ENCODE measurements at regions not wholly inside any gene's neighbourhood (a gene's known extent, or its start where the extent isn't known, plus 50 kb on each side); places are given as distances from the start of the nearest gene placed in this dataset.
"Not testable (repeated sequence)": the region's sequence is repeated elsewhere in the genome, so short reads cannot be mapped to it uniquely, and the experiment has no call there.

- TF ChIP-seq POLR2A (IDR thresholded peaks at IDR 0.05); CTCF (IDR thresholded peaks at IDR 0.05 in 4 of 5, conservative IDR thresholded peaks at IDR 0.05 in 1 of 5): not testable (repeated sequence)
Measured at GRCh38 chr7:153412824-153413198, 639.4 kb upstream of the DPP6 start.

Data from gastrocnemius medialis (tissue), 4 donors.